WTC11 (cell line): ENCODE measurements at regions not wholly inside any gene's neighbourhood (a gene's known extent, or its start where the extent isn't known, plus 50 kb on each side); places are given as distances from the start of the nearest gene placed in this dataset.
"Not testable (repeated sequence)": the region's sequence is repeated elsewhere in the genome, so short reads cannot be mapped to it uniquely, and the experiment has no call there.

Source experiments
- CTCF ChIP-seq: fragments of 200-600 bp; IDR thresholded peaks from 2 replicates; pipeline ENCODE4 v1.8.0; 2022; ENCODE audit warnings: antibody characterized with exemption
- E2F1 ChIP-seq: sonication (generic); formaldehyde crosslinking; IDR thresholded peaks from 2 replicates; pipeline ENCODE4 v1.8.0; 2022; ENCODE audit warnings: mild to moderate bottlenecking, missing genetic modification reagents
- E2F4 ChIP-seq: sonication (generic); formaldehyde crosslinking; IDR thresholded peaks from 2 replicates; pipeline ENCODE4 v1.8.1; 2022; ENCODE audit warnings: low read depth, mild to moderate bottlenecking, moderate library complexity, missing genetic modification reagents, borderline replicate concordance
- EMX1 ChIP-seq: fragments of 250-450 bp; sonication (Bioruptor Pico); IDR thresholded peaks from 2 replicates; pipeline ENCODE4 v1.8.0; 2021; ENCODE audit warnings: mild to moderate bottlenecking
- KAT7 ChIP-seq: sonication (generic); formaldehyde crosslinking; IDR thresholded peaks from 2 replicates; pipeline ENCODE4 v1.8.1; 2023; ENCODE audit warnings: missing genetic modification reagents, mild to moderate bottlenecking, borderline replicate concordance
- MAX ChIP-seq: sonication (generic); formaldehyde crosslinking; IDR thresholded peaks from 2 replicates; pipeline ENCODE4 v1.8.0; 2022; ENCODE audit warnings: mild to moderate bottlenecking, missing genetic modification reagents
- NR1H2 ChIP-seq: sonication (generic); formaldehyde crosslinking; IDR thresholded peaks from 2 replicates; pipeline ENCODE4 v1.9.0; 2021; ENCODE audit warnings: mild to moderate bottlenecking, moderate library complexity, missing genetic modification reagents
- NR3C1 ChIP-seq: sonication (generic); formaldehyde crosslinking; conservative IDR thresholded peaks from 2 replicates; pipeline ENCODE4 v1.8.1; 2023; ENCODE audit warnings: low read depth, mild to moderate bottlenecking, missing genetic modification reagents
- PRRX2 ChIP-seq: fragments of 250-450 bp; sonication (Bioruptor Pico); IDR thresholded peaks from 2 replicates; pipeline ENCODE4 v1.8.0; 2021; ENCODE audit warnings: mild to moderate bottlenecking
- USF1 ChIP-seq: sonication (generic); formaldehyde crosslinking; IDR thresholded peaks from 2 replicates; pipeline ENCODE4 v1.8.0; 2022; ENCODE audit warnings: mild to moderate bottlenecking, missing genetic modification reagents

- TF ChIP-seq CTCF; PRRX2; NR3C1 (CRISPR knock-in tag); MAX (CRISPR knock-in tag); EMX1 (CRISPR knock-in tag); USF1 (CRISPR knock-in tag); E2F4; NR1H2; KAT7; E2F1: not testable (repeated sequence)
These were observed 188.0 kb downstream of the CEP170 start for GRCh38 chr1:243067056-243067455.
